IPS DF 4.7 (cell line): ENCODE measurements at regions not wholly inside any gene's neighbourhood (a gene's known extent, or its start where the extent isn't known, plus 50 kb on each side); places are given as distances from the start of the nearest gene placed in this dataset.
"Not testable (repeated sequence)": the region's sequence is repeated elsewhere in the genome, so short reads cannot be mapped to it uniquely, and the experiment has no call there.

Source experiments
- DNase-seq: peaks from one replicate; pipeline ENCODE4 v3.0.0-alpha.2; 2013; ENCODE audit warnings: low spot score; ENCODE audit errors: extremely low read depth

DNA sequence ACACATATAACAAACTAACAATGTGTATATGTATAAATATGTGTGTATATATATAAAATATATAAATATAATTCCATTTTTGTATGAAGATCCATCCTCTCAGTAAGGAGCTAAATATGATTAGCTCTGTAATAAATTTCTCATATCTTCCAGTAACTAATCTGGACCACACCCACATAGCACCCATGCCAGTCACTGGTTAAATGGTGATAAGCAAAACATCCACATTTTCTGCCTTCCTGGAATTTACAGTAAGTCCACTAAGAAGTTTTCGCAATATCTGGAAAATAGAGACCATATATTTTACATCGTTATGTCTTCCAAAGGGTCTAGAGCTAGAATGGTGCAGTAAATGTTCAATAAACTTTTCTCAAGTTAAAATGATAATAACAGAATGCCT, 151.5 kb upstream of the STMND1 start:
- no peak for DNase-seq

- DNase-seq, result no peak
Observed at GRCh38 chr6:16949716-16950115, 152.1 kb upstream of the STMND1 start.

GRCh38 chr6:16948396-16948795, 153.5 kb upstream of the STMND1 start:
- DNase-seq, result no peak

GRCh38 chr6:16947375-16948015, 154.4 kb upstream of the STMND1 start:
- DNase-seq, result no peak

- no peak for DNase-seq
Observed at GRCh38 chr6:16944596-16944995, 157.3 kb upstream of the STMND1 start.

DNA sequence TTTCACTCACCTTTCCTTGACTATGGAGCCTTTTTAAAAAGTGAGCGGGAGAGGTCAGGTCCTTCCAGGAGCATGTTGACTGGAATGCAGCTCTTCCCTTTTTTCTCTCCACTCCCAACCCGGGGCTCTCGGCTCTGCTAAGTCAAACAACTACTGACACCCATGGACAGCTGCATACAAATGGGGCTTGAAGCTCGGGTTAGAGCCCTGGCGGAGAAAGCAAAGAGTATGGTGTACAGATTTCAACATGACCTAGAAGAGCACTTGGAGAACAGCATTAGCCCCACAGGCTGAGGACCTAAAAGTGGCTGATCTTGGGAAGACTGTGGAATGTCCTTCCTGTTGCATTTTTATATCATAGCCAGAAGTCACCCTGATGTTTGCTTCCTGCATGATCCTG, 162.0 kb upstream of the STMND1 start:
- no peak for DNase-seq

GRCh38 chr6:16939351-16939750, 162.5 kb upstream of the STMND1 start:
- no peak for DNase-seq

- DNase-seq, result no peak
Observed at GRCh38 chr6:16936893-16937292, 165.0 kb upstream of the STMND1 start.

DNA sequence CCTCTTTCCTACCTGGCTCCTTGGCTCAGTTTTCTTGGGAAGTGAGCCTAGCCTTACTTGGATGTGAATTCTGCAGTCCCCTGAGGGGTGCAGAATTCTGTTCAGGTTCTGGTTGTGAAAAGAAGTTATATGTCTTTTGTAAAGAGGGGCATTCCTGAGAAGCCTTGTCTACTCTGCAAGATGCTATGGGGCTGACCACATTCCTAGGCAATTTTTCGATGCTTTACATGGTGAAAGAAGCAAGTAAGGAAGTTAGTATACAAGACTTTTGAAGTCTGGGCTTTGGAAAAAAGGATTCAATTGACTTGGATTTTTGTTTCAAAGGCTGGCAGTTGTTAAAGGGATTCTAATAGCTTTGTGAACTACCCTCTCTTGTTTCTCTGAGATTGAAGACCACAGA, 167.9 kb upstream of the STMND1 start:
- DNase-seq, result no peak

DNA sequence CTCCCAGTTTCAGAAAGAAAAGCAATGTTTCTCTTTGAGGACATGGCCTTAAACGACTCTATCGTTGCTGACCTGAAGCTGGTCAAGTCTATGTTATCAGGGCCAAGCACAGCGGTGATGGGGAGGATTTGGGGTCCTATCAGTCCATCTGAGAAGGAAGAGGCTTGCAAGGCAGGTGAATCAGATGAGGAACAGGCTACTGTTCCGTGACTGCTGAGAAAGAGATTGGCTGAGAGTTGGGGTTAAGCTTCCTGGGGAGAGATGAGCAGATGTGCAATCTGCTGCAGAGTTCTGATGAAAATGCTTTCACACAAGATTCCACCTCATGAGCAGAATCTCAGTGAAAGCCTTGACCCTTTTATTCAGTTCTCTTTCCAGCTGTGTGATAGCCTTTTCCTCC, 168.3 kb upstream of the STMND1 start:
- DNase-seq, result no peak

GRCh38 chr6:16932920-16933319, 168.9 kb upstream of the STMND1 start:
- no peak for DNase-seq

DNA sequence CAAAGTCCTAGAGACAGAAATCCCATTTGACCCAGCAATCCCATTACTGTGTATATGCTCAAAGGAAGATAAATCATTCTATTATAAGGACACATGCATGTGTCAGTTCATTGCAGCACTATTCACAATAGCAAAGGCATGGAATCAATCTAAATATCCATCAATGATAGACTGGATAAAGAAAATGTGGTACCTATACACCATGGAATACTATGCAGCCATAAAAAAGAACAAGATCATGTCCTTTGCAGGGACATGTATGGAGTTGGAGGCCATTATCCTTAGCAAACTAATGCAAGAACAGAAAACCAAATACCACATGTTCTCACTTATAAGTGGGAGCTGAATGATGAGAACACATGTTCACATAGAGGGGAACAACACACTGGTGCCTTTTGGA, 169.8 kb upstream of the ATXN1 start:
- not testable (repeated sequence) for DNase-seq

- DNase-seq, result no peak
Observed at GRCh38 chr6:16930432-16930831, 169.2 kb upstream of the ATXN1 start.

GRCh38 chr6:16929809-16930208, 168.5 kb upstream of the ATXN1 start:
- DNase-seq, result no peak

- no peak for DNase-seq
Observed at GRCh38 chr6:16928387-16928786, 167.1 kb upstream of the ATXN1 start.

DNA sequence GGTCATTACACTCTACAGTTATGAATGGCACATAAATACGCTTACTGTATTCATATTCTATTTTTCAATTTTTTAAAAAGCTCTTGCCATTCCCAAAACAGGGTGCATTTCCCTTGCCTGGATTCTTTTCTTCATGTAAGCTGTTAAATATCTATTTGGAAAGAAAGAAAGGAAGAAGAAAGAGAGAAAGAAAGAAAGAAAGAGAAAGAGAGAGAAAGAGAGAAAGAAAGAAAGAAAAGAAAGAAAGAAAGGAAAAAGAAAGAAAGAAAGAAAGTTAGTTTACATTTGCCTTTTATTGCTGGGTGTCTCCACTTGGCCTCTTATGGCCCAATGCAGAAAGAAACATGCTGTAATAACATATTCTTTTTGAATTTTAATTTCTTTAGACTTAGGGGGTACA, 165.9 kb upstream of the ATXN1 start:
- DNase-seq, result no peak

DNA sequence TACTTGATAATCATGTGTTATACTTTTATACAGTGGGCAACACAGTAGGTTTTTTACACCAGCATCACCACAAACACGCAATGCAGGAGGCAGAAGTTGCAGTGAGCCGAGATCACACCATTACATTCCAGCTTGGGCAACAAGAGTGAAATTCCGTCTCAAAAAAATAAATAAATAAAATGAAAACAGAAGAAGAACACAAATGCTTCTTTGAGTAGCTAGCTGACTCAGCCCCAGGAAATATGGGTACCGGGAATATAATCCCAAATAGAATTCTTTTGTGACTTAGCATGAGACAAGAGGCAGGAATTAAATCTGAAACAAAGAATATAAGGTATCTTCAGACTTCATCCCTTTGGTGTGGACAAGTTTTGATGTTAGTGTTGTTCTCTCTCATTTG, 164.2 kb upstream of the ATXN1 start:
- DNase-seq, result no peak

GRCh38 chr6:16922282-16922681, 161.0 kb upstream of the ATXN1 start:
- no peak for DNase-seq

DNA sequence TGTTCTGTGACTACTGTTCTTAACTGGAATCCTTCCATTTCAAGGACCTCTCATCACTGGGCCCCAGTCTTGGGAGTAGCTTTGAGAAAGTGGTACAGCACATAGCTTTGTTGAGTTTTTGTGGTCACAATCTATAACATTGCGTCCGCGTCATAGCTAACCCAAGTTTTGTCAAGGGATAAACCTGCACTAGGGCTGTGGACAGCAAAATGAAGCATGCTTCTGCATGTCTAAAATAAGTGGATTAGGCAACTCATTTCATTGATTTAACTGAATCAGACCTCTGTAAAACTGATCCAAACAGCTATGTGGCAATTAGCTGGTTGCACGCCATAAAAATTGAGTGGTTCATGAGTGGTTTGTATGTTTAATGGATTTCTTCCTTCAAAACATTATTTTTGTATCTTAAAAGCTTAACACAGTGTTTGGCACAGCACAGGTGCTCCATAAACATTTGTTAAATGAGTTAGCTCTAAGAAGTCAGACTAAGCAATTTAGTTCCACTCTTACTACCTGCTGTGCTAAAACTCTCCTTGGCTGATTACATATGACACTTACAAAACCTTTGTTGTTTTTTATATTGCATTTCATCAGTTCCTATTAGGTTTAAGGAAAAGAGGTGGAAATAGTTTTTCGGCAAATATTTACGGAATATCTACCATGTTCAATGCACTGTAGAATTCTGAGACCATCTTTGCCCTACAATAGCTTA, 160.3 kb upstream of the ATXN1 start:
- DNase-seq, result no peak

- no peak for DNase-seq
Observed at GRCh38 chr6:16918586-16918985, 157.3 kb upstream of the ATXN1 start.

- no peak for DNase-seq
Observed at GRCh38 chr6:16914184-16914583, 152.9 kb upstream of the ATXN1 start.

- no peak for DNase-seq
Observed at GRCh38 chr6:16912756-16913155, 151.5 kb upstream of the ATXN1 start.

- no peak for DNase-seq
Observed at GRCh38 chr6:16911088-16911487, 149.8 kb upstream of the ATXN1 start.
